SU-DHL-6 (cell line): ENCODE measurements at regions not wholly inside any gene's neighbourhood (a gene's known extent, or its start where the extent isn't known, plus 50 kb on each side); places are given as distances from the start of the nearest gene placed in this dataset.

Experiments used
- H2AFZ ChIP-seq: fragments of 200-600 bp; sonication (generic); 2 replicates; pipeline ENCODE4 v1.6.1; 2014; ENCODE audit warnings: low read depth, mild to moderate bottlenecking, moderate library complexity, mixed read lengths, antibody characterized with exemption, low read length; ENCODE audit not compliant: severe bottlenecking
- H3F3A ChIP-seq: fragments of 200-600 bp; shearing (Covaris generic); 2 replicates; pipeline ENCODE4 v1.6.0; 2016; ENCODE audit warnings: antibody characterized with exemption, mild to moderate bottlenecking; ENCODE audit not compliant: insufficient read depth
- H3K27ac ChIP-seq: fragments of 200-600 bp; sonication (generic); 2 replicates; pipeline ENCODE4 v1.5.1; 2016; ENCODE audit warnings: low read depth, mild to moderate bottlenecking, low read length, moderate library complexity, mixed read lengths
- H3K27me3 ChIP-seq: fragments of 200-600 bp; sonication (generic), shearing (Covaris generic); 2 replicates; pipeline ENCODE4 v1.6.0; 2014; ENCODE audit warnings: mild to moderate bottlenecking, low read length
- H3K36me3 ChIP-seq: fragments of 200-600 bp; sonication (generic); 2 replicates; pipeline ENCODE4 v1.6.1; 2014; ENCODE audit warnings: mild to moderate bottlenecking, low read length, mixed read lengths
- H3K4me2 ChIP-seq: fragments of 300-600, 200-600 bp; shearing (Covaris generic), sonication (generic); 2 replicates; pipeline ENCODE4 v1.6.0; 2014; ENCODE audit warnings: low read length, low read depth, mild to moderate bottlenecking; ENCODE audit not compliant: poor library complexity, severe bottlenecking
- H3K4me3 ChIP-seq: fragments of 200-600 bp; sonication (generic); 2 replicates; pipeline ENCODE4 v1.5.1; 2014; ENCODE audit warnings: antibody characterized with exemption, low read length, mild to moderate bottlenecking, mixed read lengths; ENCODE audit not compliant: insufficient read depth, poor library complexity, severe bottlenecking
- H3K79me2 ChIP-seq: fragments of 200-600 bp; sonication (generic); 2 replicates; pipeline ENCODE4 v1.6.1; 2014; ENCODE audit warnings: mild to moderate bottlenecking, low read length, moderate library complexity; ENCODE audit not compliant: insufficient read depth
- H3K9ac ChIP-seq: fragments of 200-600 bp; sonication (generic); 2 replicates; pipeline ENCODE4 v1.7.0; 2014; ENCODE audit warnings: mild to moderate bottlenecking, low read length
- H3K9me2 ChIP-seq: fragments of 200-600 bp; sonication (generic); replicated peaks from 2 replicates; pipeline ENCODE4 v1.6.1; 2014; ENCODE audit warnings: low read length; ENCODE audit not compliant: insufficient read depth
- H3K9me3 ChIP-seq: fragments of 200-600 bp; sonication (generic); 2 replicates; pipeline ENCODE4 v1.6.1; 2014; ENCODE audit warnings: low read length, mixed read lengths; ENCODE audit not compliant: insufficient read depth
- H4K20me1 ChIP-seq: fragments of 200-600 bp; sonication (generic); 2 replicates; pipeline ENCODE4 v1.6.1; 2014; ENCODE audit warnings: low read depth, mild to moderate bottlenecking, antibody characterized with exemption, low read length, moderate library complexity, mixed read lengths
- CTCF ChIP-seq: fragments of 200-600 bp; sonication (generic); IDR thresholded peaks from one replicate; pipeline ENCODE4 v1.5.1; 2017; ENCODE audit warnings: antibody characterized with exemption, mild to moderate bottlenecking, low read length, moderate library complexity; ENCODE audit not compliant: insufficient read depth, poor library complexity, severe bottlenecking
- EZH2phosphoT487 ChIP-seq: fragments of 200-600 bp; sonication (generic), shearing (Covaris generic); conservative IDR thresholded peaks from 2 replicates; pipeline ENCODE4 v1.6.1; 2018; ENCODE audit warnings: mild to moderate bottlenecking, antibody characterized with exemption, low read length, moderate library complexity, mixed read lengths

GRCh38 chr15:96524676-96525417 lies 194.3 kb downstream of the NR2F2 start:
- H3K4me2 ChIP-seq, result no peak overlapping the region
- H4K20me1 ChIP-seq, result no peaks in the 10 kb centered on the region; the same call in 1 of the 2 replicates
- no peaks in the 10 kb centered on the region for H3F3A ChIP-seq
- no peak overlapping the region for H3K9ac ChIP-seq
- no peaks in the 10 kb centered on the region for H3K9me3 ChIP-seq
- no peaks in the 10 kb centered on the region for H3K36me3 ChIP-seq
- no peaks in the 10 kb centered on the region for H3K27me3 ChIP-seq
- H3K9me2 ChIP-seq, result no peaks in the 10 kb centered on the region
- no peaks in the 10 kb centered on the region for H3K79me2 ChIP-seq
- H3K4me3 ChIP-seq, result no peak overlapping the region
- H3K27ac ChIP-seq, result no peak overlapping the region
- no peak for TF ChIP-seq CTCF
- H2AFZ ChIP-seq, result no peak overlapping the region

- Histone ChIP-seq H3K4me2 (no peak overlapping the region), H3K9ac (no peak overlapping the region), H3K4me3 (no peak overlapping the region), H3K9me2 (no peaks in the 10 kb centered on the region), H2AFZ (no peak overlapping the region), H3F3A (no peaks in the 10 kb centered on the region), H3K27me3 (no peaks in the 10 kb centered on the region), H3K36me3 (no peaks in the 10 kb centered on the region), H3K79me2 (no peaks in the 10 kb centered on the region), H3K9me3 (no peaks in the 10 kb centered on the region), H3K27ac (no peak overlapping the region), H4K20me1 (no peaks in the 10 kb centered on the region)
- TF ChIP-seq EZH2phosphoT487 (no peak), CTCF (no peak)
Measured at GRCh38 chr15:96535148-96535547, 204.6 kb downstream of the NR2F2 start.

- no peaks in the 10 kb centered on the region for H3K27me3 ChIP-seq
- H4K20me1 ChIP-seq, result no peaks in the 10 kb centered on the region
- no peak overlapping the region for H3K4me3 ChIP-seq
- no peak for TF ChIP-seq EZH2phosphoT487
- TF ChIP-seq CTCF, result no peak
- H3K9ac ChIP-seq, result no peak overlapping the region
- H3F3A ChIP-seq, result no peaks in the 10 kb centered on the region
- no peak overlapping the region for H2AFZ ChIP-seq
- no peaks in the 10 kb centered on the region for H3K36me3 ChIP-seq
- no peaks in the 10 kb centered on the region for H3K9me2 ChIP-seq
- H3K4me2 ChIP-seq, result no peak overlapping the region
- no peaks in the 10 kb centered on the region for H3K9me3 ChIP-seq
- H3K79me2 ChIP-seq, result no peaks in the 10 kb centered on the region
- H3K27ac ChIP-seq, result no peak overlapping the region
Measured at GRCh38 chr15:96538491-96538890, 208.0 kb downstream of the NR2F2 start.
